ENCODE measurements at regions not wholly inside any gene's neighbourhood (a gene's known extent, or its start where the extent isn't known, plus 50 kb on each side); places are given as distances from the start of the nearest gene placed in this dataset.

DNA sequence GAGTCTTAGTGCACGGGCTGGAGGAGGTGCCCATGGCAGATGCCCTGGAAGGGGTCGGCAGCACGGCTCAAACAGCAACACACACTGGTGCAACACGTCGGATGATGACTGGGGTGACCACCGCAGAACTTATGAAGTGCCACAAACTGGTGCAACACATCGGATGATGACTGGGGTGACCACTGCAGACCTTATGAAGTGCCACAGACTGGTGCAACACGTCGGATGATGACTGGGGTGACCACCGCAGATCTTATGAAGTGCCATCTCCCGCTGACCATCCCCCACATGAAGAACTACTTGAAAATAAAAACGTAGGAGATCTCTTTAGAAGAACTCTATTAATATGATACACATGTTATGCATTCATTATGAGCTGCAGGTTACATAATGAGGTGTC lies 218.3 kb downstream of the TBXT start (continued):
- TF ChIP-seq FOXJ3 (CRISPR knock-in tag; IDR thresholded peaks at IDR 0.05; ENCODE audit: borderline replicate concordance) (no peak), TEAD1 (CRISPR knock-in tag; IDR thresholded peaks at IDR 0.05) (no peak), E2F4 (CRISPR knock-in tag; IDR thresholded peaks at IDR 0.05; ENCODE audit: borderline replicate concordance, low read depth) (no peak), SOX15 (CRISPR knock-in tag; IDR thresholded peaks at IDR 0.05) (no peak), ZNF423 (CRISPR knock-in tag; IDR thresholded peaks at IDR 0.05) (no peak), NR2C2 (CRISPR knock-in tag; IDR thresholded peaks at IDR 0.05) (no peak), SP1 (CRISPR knock-in tag; conservative IDR thresholded peaks at IDR 0.05) (no peak)
- TF ChIP-seq, protein P1, sequence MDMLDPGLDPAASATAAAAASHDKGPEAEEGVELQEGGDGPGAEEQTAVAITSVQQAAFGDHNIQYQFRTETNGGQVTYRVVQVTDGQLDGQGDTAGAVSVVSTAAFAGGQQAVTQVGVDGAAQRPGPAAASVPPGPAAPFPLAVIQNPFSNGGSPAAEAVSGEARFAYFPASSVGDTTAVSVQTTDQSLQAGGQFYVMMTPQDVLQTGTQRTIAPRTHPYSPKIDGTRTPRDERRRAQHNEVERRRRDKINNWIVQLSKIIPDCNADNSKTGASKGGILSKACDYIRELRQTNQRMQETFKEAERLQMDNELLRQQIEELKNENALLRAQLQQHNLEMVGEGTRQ (CRISPR knock-in tag; IDR thresholded peaks at IDR 0.05): no peak
- TF ChIP-seq, protein P2, sequence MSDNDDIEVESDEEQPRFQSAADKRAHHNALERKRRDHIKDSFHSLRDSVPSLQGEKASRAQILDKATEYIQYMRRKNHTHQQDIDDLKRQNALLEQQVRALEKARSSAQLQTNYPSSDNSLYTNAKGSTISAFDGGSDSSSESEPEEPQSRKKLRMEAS (CRISPR knock-in tag; IDR thresholded peaks at IDR 0.05): no peak
- TF ChIP-seq, protein P3, sequence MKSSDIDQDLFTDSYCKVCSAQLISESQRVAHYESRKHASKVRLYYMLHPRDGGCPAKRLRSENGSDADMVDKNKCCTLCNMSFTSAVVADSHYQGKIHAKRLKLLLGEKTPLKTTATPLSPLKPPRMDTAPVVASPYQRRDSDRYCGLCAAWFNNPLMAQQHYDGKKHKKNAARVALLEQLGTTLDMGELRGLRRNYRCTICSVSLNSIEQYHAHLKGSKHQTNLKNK (CRISPR knock-in tag; IDR thresholded peaks at IDR 0.05): no peak

GRCh38 chr6:165944002-165944466 lies 223.6 kb downstream of the TBXT start:
- ATAC-seq: no peak
- peaks cover 37% of the 10 kb centered on the region for H3K9me3 Mint-ChIP-seq
- H3K36me3 Mint-ChIP-seq: no peaks in the 10 kb centered on the region
- DNase-seq (ENCODE audit: low spot score): no peak
- ChIA-PET POLR2A (no interaction called here), CTCF (no interaction called here)
- no peak for TF ChIP-seq ESRRA (CRISPR knock-in tag; IDR thresholded peaks at IDR 0.05; ENCODE audit: borderline replicate concordance)
- no peak for TF ChIP-seq ZNF425 (CRISPR knock-in tag; conservative IDR thresholded peaks at IDR 0.05)
- TF ChIP-seq ZNF263 (CRISPR knock-in tag; IDR thresholded peaks at IDR 0.05; ENCODE audit: low read depth): no peak
- no peak for TF ChIP-seq CREB1 (CRISPR knock-in tag; IDR thresholded peaks at IDR 0.05)
- TF ChIP-seq ZNF138 (CRISPR knock-in tag; conservative IDR thresholded peaks at IDR 0.05): no peak
- TF ChIP-seq, protein P1 (CRISPR knock-in tag; IDR thresholded peaks at IDR 0.05): no peak
- TF ChIP-seq SOX15 (CRISPR knock-in tag; IDR thresholded peaks at IDR 0.05): no peak
- TF ChIP-seq, protein P3 (CRISPR knock-in tag; IDR thresholded peaks at IDR 0.05): no peak
- TF ChIP-seq ZNF232 (CRISPR knock-in tag; IDR thresholded peaks at IDR 0.05): no peak
- TF ChIP-seq GTF2I (CRISPR knock-in tag; conservative IDR thresholded peaks at IDR 0.05): no peak
- no peak for TF ChIP-seq RELA (CRISPR knock-in tag; IDR thresholded peaks at IDR 0.05; ENCODE audit: borderline replicate concordance)
- no peak for TF ChIP-seq PRDM15 (CRISPR knock-in tag; IDR thresholded peaks at IDR 0.05)
- TF ChIP-seq ZNF317 (CRISPR knock-in tag; IDR thresholded peaks at IDR 0.05; ENCODE audit: borderline replicate concordance, low read depth): no peak
- TF ChIP-seq JUN (CRISPR knock-in tag; IDR thresholded peaks at IDR 0.05): no peak
- TF ChIP-seq E2F1 (CRISPR knock-in tag; IDR thresholded peaks at IDR 0.05): no peak
- H3K4me1 Mint-ChIP-seq: no peaks in the 10 kb centered on the region
- no peak overlapping the region for H3K27ac Mint-ChIP-seq
- H3K27me3 Mint-ChIP-seq (ENCODE audit: low read depth): no peaks in the 10 kb centered on the region; the same call in 1 of the 2 replicates
- no peak overlapping the region for H3K4me3 Mint-ChIP-seq
